PFSK-1 (cell line): ENCODE measurements at regions not wholly inside any gene's neighbourhood (a gene's known extent, or its start where the extent isn't known, plus 50 kb on each side); places are given as distances from the start of the nearest gene placed in this dataset.

ENCODE experiments used
- FOXP2 ChIP-seq: optimal IDR thresholded peaks from 2 replicates; pipeline ENCODE3; 2011; ENCODE audit warnings: borderline replicate concordance, control low read depth, inconsistent platforms; ENCODE audit not compliant: insufficient read depth; ENCODE audit errors: extremely low read length, extremely low read depth
- POLR2AphosphoS5 ChIP-seq: IDR thresholded peaks from 2 replicates; pipeline ENCODE4 v1.6.1; 2012; ENCODE audit warnings: low read depth, mild to moderate bottlenecking, control low read depth, low read length, moderate library complexity
- REST ChIP-seq, 2 experiments: IDR thresholded peaks; 2 replicates each; pipeline versions ENCODE4 v1.6.1 to v1.8.0; 2011 to 2012; ENCODE audit warnings: low read depth in 2 of 2, low read length in 2 of 2, control low read depth in 1 of 2, inconsistent platforms in 1 of 2, mild to moderate bottlenecking in 1 of 2, moderate library complexity in 1 of 2; ENCODE audit not compliant: insufficient read depth in 1 of 2
- SIN3A ChIP-seq: IDR thresholded peaks from 2 replicates; pipeline ENCODE4 v1.6.1; 2012; ENCODE audit warnings: mild to moderate bottlenecking, low read length, moderate library complexity, borderline replicate concordance; ENCODE audit not compliant: insufficient read depth
- TAF1 ChIP-seq: IDR thresholded peaks from 2 replicates; pipeline ENCODE4 v1.6.1; 2012; ENCODE audit warnings: low read length, control low read depth, borderline replicate concordance; ENCODE audit not compliant: insufficient read depth

DNA sequence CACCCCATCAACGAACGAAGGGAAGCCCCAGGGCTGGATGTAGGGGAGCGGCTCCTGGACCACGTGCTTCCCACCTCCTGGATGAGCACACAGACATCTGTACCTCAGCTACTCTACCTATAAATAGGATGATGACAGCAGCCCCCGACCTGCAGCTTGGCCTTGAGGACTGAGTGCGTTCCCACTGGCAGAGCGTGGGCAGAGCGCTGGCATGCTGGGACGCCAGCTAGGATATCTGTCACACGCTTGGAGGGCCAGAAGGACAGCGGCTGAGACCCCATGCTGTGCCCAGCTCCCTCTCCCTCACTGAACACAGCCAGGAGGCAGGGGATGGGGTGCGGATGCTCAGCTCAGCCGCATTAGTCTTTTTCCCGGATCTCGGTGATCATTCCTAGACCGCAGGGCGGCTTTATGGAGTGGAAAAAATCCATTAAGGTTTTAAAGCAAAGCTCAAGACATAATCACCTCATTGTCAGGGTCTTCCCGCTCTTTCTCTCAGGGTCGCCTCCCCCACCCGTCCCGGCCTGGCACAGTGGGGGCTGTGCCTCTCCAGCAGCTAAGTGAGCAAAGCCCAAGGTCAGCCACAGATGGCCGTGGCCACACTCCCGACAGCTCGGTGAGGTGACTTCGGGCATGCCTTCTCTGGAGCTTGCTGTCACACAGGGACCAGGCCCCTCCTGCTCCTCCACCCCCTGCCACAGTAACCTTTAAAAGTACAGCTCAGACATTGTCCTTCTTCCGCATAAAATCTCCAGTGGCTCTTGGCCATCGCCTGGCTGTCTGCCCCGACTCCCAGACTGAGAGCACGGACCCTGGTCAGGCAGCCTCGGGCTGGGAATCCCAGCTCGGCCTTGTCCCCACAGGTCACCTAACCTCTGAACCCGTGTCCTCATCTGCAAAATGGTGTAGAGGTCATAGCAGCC, 69.6 kb upstream of the SHISAL1 start:
- no peak for TF ChIP-seq REST (IDR thresholded peaks at IDR 0.05; ENCODE audit: insufficient read depth in 1 of 2, low read depth in 2 of 2, low read length in 2 of 2)
- no peak for TF ChIP-seq SIN3A
- TF ChIP-seq POLR2AphosphoS5: no peak
- TF ChIP-seq TAF1: no peak
- TF ChIP-seq FOXP2: no peak

DNA sequence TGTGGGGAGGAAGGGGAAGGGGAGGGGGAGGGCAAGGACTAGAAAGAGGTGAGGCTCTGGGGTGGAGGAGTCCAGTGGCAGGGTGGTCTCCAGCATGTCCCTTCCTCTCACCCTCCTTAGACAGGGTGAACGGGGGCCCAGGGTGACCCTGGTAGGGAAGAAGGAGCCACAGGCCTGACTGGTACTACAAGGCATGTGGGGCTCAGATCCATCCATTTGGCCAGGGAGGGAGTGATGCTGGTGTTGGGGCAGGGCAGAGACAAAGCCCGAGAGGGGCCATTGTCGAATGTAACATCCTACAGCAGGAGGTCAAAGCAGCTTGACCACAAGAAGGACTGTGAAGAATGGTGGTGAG, 69.0 kb upstream of the SHISAL1 start:
- no peak for TF ChIP-seq SIN3A
- TF ChIP-seq REST (IDR thresholded peaks at IDR 0.05; ENCODE audit: insufficient read depth in 1 of 2, low read depth in 2 of 2, low read length in 2 of 2): no peak
- no peak for TF ChIP-seq FOXP2
- TF ChIP-seq TAF1: no peak
- TF ChIP-seq POLR2AphosphoS5: no peak

- no peak for TF ChIP-seq FOXP2
- TF ChIP-seq SIN3A: no peak
- no peak for TF ChIP-seq REST (IDR thresholded peaks at IDR 0.05; ENCODE audit: insufficient read depth in 1 of 2, low read depth in 2 of 2, low read length in 2 of 2)
- no peak for TF ChIP-seq POLR2AphosphoS5
- TF ChIP-seq TAF1: no peak
Measured at GRCh38 chr22:44380756-44381486, 68.2 kb upstream of the SHISAL1 start.

- TF ChIP-seq REST (IDR thresholded peaks at IDR 0.05; ENCODE audit: insufficient read depth in 1 of 2, low read depth in 2 of 2, low read length in 2 of 2) (no peak), TAF1 (no peak)
Measured at GRCh38 chr22:44379817-44380755, 67.3 kb upstream of the SHISAL1 start.
